Neuronal stem cell (in vitro differentiated cells): ENCODE measurements at regions not wholly inside any gene's neighbourhood (a gene's known extent, or its start where the extent isn't known, plus 50 kb on each side); places are given as distances from the start of the nearest gene placed in this dataset.

Source experiments
- DNase-seq: peaks from one replicate; pipeline ENCODE4 v3.0.0-alpha.2; 2013; ENCODE audit warnings: low spot score
- H2AFZ ChIP-seq: one replicate; pipeline ENCODE4 v1.6.1; 2013; ENCODE audit warnings: mild to moderate bottlenecking, low read length, inconsistent platforms
- H2AK5ac ChIP-seq: 2 replicates; pipeline ENCODE4 v1.6.1; 2013; ENCODE audit warnings: low read depth, mild to moderate bottlenecking, inconsistent platforms, low read length, moderate library complexity, mixed read lengths
- H2BK120ac ChIP-seq: 2 replicates; pipeline ENCODE4 v1.6.1; 2013; ENCODE audit warnings: low read depth, mild to moderate bottlenecking, inconsistent platforms, low read length, moderate library complexity, mixed read lengths
- H2BK12ac ChIP-seq: one replicate; pipeline ENCODE4 v1.6.1; 2013; ENCODE audit warnings: low read length, inconsistent platforms
- H2BK15ac ChIP-seq: 2 replicates; pipeline ENCODE4 v1.6.1; 2013; ENCODE audit warnings: mild to moderate bottlenecking, low read length, inconsistent platforms, mixed read lengths
- H2BK5ac ChIP-seq: one replicate; pipeline ENCODE4 v1.6.1; 2013; ENCODE audit warnings: inconsistent platforms, mild to moderate bottlenecking, low read length, moderate library complexity
- H3K14ac ChIP-seq: one replicate; pipeline ENCODE4 v1.6.1; 2013; ENCODE audit warnings: low read length, inconsistent platforms
- H3K18ac ChIP-seq: 2 replicates; pipeline ENCODE4 v1.6.1; 2013; ENCODE audit warnings: low read length, inconsistent platforms
- H3K23ac ChIP-seq: 2 replicates; pipeline ENCODE4 v1.6.1; 2013; ENCODE audit warnings: low read depth, mild to moderate bottlenecking, mixed read lengths, low read length, inconsistent platforms; ENCODE audit not compliant: poor library complexity
- H3K27ac ChIP-seq: replicated peaks from 3 replicates; pipeline ENCODE4 v1.5.1; 2013; ENCODE audit warnings: low read length, inconsistent platforms
- H3K27me3 ChIP-seq, 3 experiments: 2 replicates each; pipeline ENCODE4 v1.6.1; 2013; ENCODE audit warnings: low read length in 3 of 3, mild to moderate bottlenecking in 2 of 3, inconsistent platforms in 1 of 3, low read depth in 1 of 3, mixed read lengths in 1 of 3, moderate library complexity in 1 of 3; ENCODE audit not compliant: control insufficient read depth in 3 of 3, insufficient read depth in 3 of 3
- H3K36me3 ChIP-seq, 2 donors: replicated peaks in 1 of 2; 2 replicates each; pipeline ENCODE4 v1.6.1; 2013; ENCODE audit warnings: low read length in 2 of 2; ENCODE audit not compliant: control insufficient read depth in 2 of 2, insufficient read depth in 2 of 2
- H3K4ac ChIP-seq: 2 replicates; pipeline ENCODE4 v1.6.1; 2013; ENCODE audit warnings: inconsistent platforms, mild to moderate bottlenecking, low read length, moderate library complexity
- H3K4me1 ChIP-seq, 2 donors: 1 replicate in 1 of 2; 2 replicates in 1 of 2; pipeline ENCODE4 v1.6.1; 2013; ENCODE audit warnings: low read length in 2 of 2, low read depth in 1 of 2; ENCODE audit not compliant: control insufficient read depth in 2 of 2, insufficient read depth in 1 of 2
- H3K4me2 ChIP-seq: one replicate; pipeline ENCODE4 v1.6.1; 2013; ENCODE audit warnings: mild to moderate bottlenecking, low read length, inconsistent platforms; ENCODE audit not compliant: insufficient read depth, poor library complexity, severe bottlenecking
- H3K4me3 ChIP-seq, 2 donors: 2 replicates each; pipeline ENCODE4 v1.5.1; 2013; ENCODE audit warnings: low read length in 2 of 2, mild to moderate bottlenecking in 2 of 2, inconsistent platforms in 1 of 2, moderate library complexity in 1 of 2
- H3K79me1 ChIP-seq: one replicate; pipeline ENCODE4 v1.6.1; 2013; ENCODE audit warnings: low read depth, mild to moderate bottlenecking, inconsistent platforms, low read length, moderate library complexity
- H3K9ac ChIP-seq: one replicate; pipeline ENCODE4 v1.6.1; 2013; ENCODE audit warnings: mild to moderate bottlenecking, low read depth, low read length, inconsistent platforms; ENCODE audit not compliant: poor library complexity
- H3K9me3 ChIP-seq, 2 donors: replicated peaks in 1 of 2; 2 replicates each; pipeline versions ENCODE3 to v1.6.1; 2013; ENCODE audit warnings: low read length in 2 of 2, mild to moderate bottlenecking in 2 of 2, inconsistent platforms in 1 of 2, low read depth in 1 of 2, mixed read lengths in 1 of 2, moderate library complexity in 1 of 2; ENCODE audit not compliant: control insufficient read depth in 2 of 2, insufficient read depth in 1 of 2
- H4K8ac ChIP-seq: one replicate; pipeline ENCODE4 v1.6.1; 2013; ENCODE audit warnings: low read depth, mild to moderate bottlenecking, inconsistent platforms, low read length, moderate library complexity
- H4K91ac ChIP-seq: one replicate; pipeline ENCODE4 v1.6.1; 2013; ENCODE audit warnings: low read length, low read depth, mild to moderate bottlenecking, inconsistent platforms; ENCODE audit not compliant: poor library complexity
- WGBS, 2 donors: extraction: QIAGEN DNeasy Blood & Tissue Kit; methylation state at CpG; one replicate each; pipeline ENCODE4 v1.1.7; 2013; ENCODE audit warnings: missing lambda C conversion rate in 2 of 2, mixed read lengths in 1 of 2; ENCODE audit not compliant: insufficient read length in 2 of 2, insufficient replicate concordance in 1 of 2; ENCODE audit errors: extremely low coverage in 2 of 2; 5-methylcytosine and 5-hydroxymethylcytosine counted together

GRCh38 chr10:85026878-85027467 is 698.6 kb downstream of the CCSER2 start:
- Histone ChIP-seq H3K79me1 (no peaks in the 10 kb centered on the region), H3K18ac (no peak overlapping the region), H3K4me1 (no peaks in the 10 kb centered on the region), H3K9me3 (peaks cover 0 to 4% of the 10 kb centered on the region in 2 donors), H4K8ac (no peak overlapping the region), H3K14ac (no peak overlapping the region), H3K23ac (no peak overlapping the region), H3K27ac (no peak overlapping the region), H2BK15ac (no peak overlapping the region), H2AFZ (no peak overlapping the region), H3K36me3 (no peaks in the 10 kb centered on the region), H3K27me3 (peaks cover 0 to 2% (median 0%) of the 10 kb centered on the region in 3 experiments), H3K4ac (no peak overlapping the region), H3K9ac (no peak overlapping the region), H4K91ac (no peak overlapping the region), H2BK12ac (no peak overlapping the region), H2BK5ac (no peak overlapping the region), H2AK5ac (no peak overlapping the region), H3K4me2 (no peak overlapping the region), H3K4me3 (no peak overlapping the region), H2BK120ac (no peak overlapping the region)
- DNase-seq, result no peak

- no peak overlapping the region for H3K27ac ChIP-seq
- no CpG with 5 or more reads among the region's 1 CpG for WGBS, 2 donors
- H4K91ac ChIP-seq, result no peak overlapping the region
- no peak overlapping the region for H3K4me2 ChIP-seq
- no peak overlapping the region for H3K4ac ChIP-seq
- no peaks in the 10 kb centered on the region for H3K27me3 ChIP-seq
- peaks cover 0 to 2% of the 10 kb centered on the region in 2 donors for H3K9me3 ChIP-seq
- no peak overlapping the region for H2AK5ac ChIP-seq
- DNase-seq, result no peak
- no peaks in the 10 kb centered on the region for H3K36me3 ChIP-seq
- H2AFZ ChIP-seq, result no peak overlapping the region
- no peaks in the 10 kb centered on the region for H3K4me1 ChIP-seq
- H2BK12ac ChIP-seq, result no peak overlapping the region
- H2BK15ac ChIP-seq, result no peak overlapping the region
- no peak overlapping the region for H2BK120ac ChIP-seq
- no peak overlapping the region for H3K14ac ChIP-seq
- no peak overlapping the region for H3K23ac ChIP-seq
- no peak overlapping the region for H3K4me3 ChIP-seq
- H3K18ac ChIP-seq, result no peak overlapping the region
- H2BK5ac ChIP-seq, result no peak overlapping the region
- H4K8ac ChIP-seq, result no peak overlapping the region
- H3K9ac ChIP-seq, result no peak overlapping the region
- no peaks in the 10 kb centered on the region for H3K79me1 ChIP-seq
Measured at GRCh38 chr10:85032981-85033380, 704.6 kb downstream of the CCSER2 start.

GRCh38 chr10:85036661-85037060 is 708.3 kb downstream of the CCSER2 start:
- Histone ChIP-seq H3K79me1 (no peaks in the 10 kb centered on the region), H3K36me3 (no peaks in the 10 kb centered on the region), H2BK5ac (no peak overlapping the region), H3K4me1 (no peaks in the 10 kb centered on the region), H3K27me3 (no peaks in the 10 kb centered on the region), H3K9ac (no peak overlapping the region), H4K8ac (no peak overlapping the region), H2AFZ (no peak overlapping the region), H3K9me3 (peaks cover 2 to 3% of the 10 kb centered on the region in 2 donors), H3K14ac (no peak overlapping the region), H3K27ac (no peak overlapping the region), H3K23ac (no peak overlapping the region), H3K4me2 (no peak overlapping the region), H2BK15ac (no peak overlapping the region), H3K4me3 (no peak overlapping the region), H2BK120ac (no peak overlapping the region), H2BK12ac (no peak overlapping the region), H3K4ac (no peak overlapping the region), H2AK5ac (no peak overlapping the region), H4K91ac (no peak overlapping the region), H3K18ac (no peak overlapping the region)
- no CpG with 5 or more reads among the region's 3 CpGs for WGBS, 2 donors
- DNase-seq, result no peak

GRCh38 chr10:85039311-85039710 is 710.9 kb downstream of the CCSER2 start:
- no peak overlapping the region for H3K14ac ChIP-seq
- no CpG with 5 or more reads among the region's 1 CpG for WGBS, 2 donors

More at GRCh38 chr10:85039311-85039710, 710.9 kb downstream of the CCSER2 start:
- Histone ChIP-seq H3K4ac (no peak overlapping the region), H3K4me2 (no peak overlapping the region), H3K27me3 (no peaks in the 10 kb centered on the region), H3K4me1 (no peaks in the 10 kb centered on the region), H3K18ac (no peak overlapping the region), H3K9me3 (peaks cover 2 to 3% of the 10 kb centered on the region in 2 donors), H3K23ac (no peak overlapping the region), H2BK15ac (no peak overlapping the region), H4K8ac (no peak overlapping the region), H3K4me3 (no peak overlapping the region), H4K91ac (no peak overlapping the region), H2BK12ac (no peak overlapping the region), H2BK5ac (no peak overlapping the region), H2AK5ac (no peak overlapping the region), H3K9ac (no peak overlapping the region), H3K27ac (no peak overlapping the region), H2AFZ (no peak overlapping the region), H2BK120ac (no peak overlapping the region), H3K79me1 (no peaks in the 10 kb centered on the region), H3K36me3 (no peaks in the 10 kb centered on the region)
- DNase-seq, result no peak
